ES-I3 (cell line): ENCODE measurements at regions not wholly inside any gene's neighbourhood (a gene's known extent, or its start where the extent isn't known, plus 50 kb on each side); places are given as distances from the start of the nearest gene placed in this dataset.
"Not testable (repeated sequence)": the region's sequence is repeated elsewhere in the genome, so short reads cannot be mapped to it uniquely, and the experiment has no call there.

ENCODE experiments used
- H3K36me3 ChIP-seq: 2 replicates; pipeline ENCODE4 v1.6.1; 2013; ENCODE audit warnings: mild to moderate bottlenecking, low read length, control low read depth, moderate library complexity; ENCODE audit not compliant: insufficient read depth
- H3K4me1 ChIP-seq: 2 replicates; pipeline ENCODE4 v1.6.1; 2013; ENCODE audit warnings: mild to moderate bottlenecking, control low read depth, low read length; ENCODE audit not compliant: insufficient read depth
- H3K9ac ChIP-seq: 2 replicates; pipeline ENCODE4 v1.6.1; 2013; ENCODE audit warnings: low read depth, mild to moderate bottlenecking, low read length, moderate library complexity
- H3K9me3 ChIP-seq: 2 replicates; pipeline ENCODE4 v1.6.1; 2013; ENCODE audit warnings: mild to moderate bottlenecking, low read length, moderate library complexity; ENCODE audit not compliant: control insufficient read depth, insufficient read depth

DNA sequence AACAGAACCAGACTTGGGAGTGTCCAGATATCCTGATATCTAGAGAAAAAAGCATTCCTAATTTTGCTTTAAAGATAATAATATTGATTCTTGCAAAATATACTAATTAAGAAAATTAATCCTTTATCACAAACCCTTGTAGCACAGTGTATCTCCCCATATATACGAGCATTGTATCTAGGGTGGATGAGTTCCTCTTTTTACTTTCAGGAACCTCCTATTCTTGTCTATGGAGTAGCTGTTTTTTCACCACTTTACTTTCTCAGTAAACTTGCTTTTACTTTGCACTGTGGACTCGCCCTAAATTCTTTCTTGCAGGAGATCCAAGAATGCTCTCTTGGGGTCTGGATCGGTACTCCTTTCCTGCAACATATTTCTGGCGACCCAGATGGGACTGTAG is 103.9 kb downstream of the GLUD2 start:
- 0 out of 2 replicates have a peak, but pooled peaks cover 3% of the 10 kb centered on the region for H3K4me1 ChIP-seq
- H3K9ac ChIP-seq, result no peak overlapping the region
- no peaks in the 10 kb centered on the region for H3K36me3 ChIP-seq
- no peaks in the 10 kb centered on the region for H3K9me3 ChIP-seq

DNA sequence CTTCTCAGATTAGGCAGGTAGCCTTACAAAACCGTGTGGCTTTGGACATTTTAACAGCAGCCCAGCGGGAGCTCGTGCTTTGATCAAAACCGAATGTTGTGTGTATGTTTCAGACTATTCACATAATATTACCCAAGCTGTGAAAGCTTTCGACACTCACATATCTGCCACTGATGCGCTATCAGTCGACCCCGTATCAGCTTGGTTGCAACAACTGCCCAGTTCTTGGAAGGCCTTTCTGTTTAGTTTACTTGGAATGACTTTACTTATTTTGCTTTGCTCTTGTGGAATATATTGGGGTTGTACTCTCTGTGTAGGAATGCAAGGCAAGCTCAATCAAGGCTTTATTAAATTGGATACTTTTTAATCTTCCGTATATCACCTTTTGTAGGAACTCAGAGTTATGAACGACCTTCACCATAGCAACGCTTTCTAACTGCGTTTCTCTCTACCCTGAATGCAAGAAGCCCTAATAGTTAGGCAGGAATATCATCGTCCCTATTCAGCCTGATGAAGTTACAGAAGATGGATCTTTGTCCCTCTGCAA is 107.5 kb downstream of the GLUD2 start:
- H3K4me1 ChIP-seq, result 0 out of 2 replicates have a peak, but pooled peaks cover 9% of the 10 kb centered on the region
- H3K9me3 ChIP-seq, result no peaks in the 10 kb centered on the region
- H3K9ac ChIP-seq, result no peak overlapping the region
- H3K36me3 ChIP-seq, result no peaks in the 10 kb centered on the region

- H3K9ac ChIP-seq, result no peak overlapping the region
Observed at GRCh38 chrX:121160987-121161386, 113.6 kb downstream of the GLUD2 start.

DNA sequence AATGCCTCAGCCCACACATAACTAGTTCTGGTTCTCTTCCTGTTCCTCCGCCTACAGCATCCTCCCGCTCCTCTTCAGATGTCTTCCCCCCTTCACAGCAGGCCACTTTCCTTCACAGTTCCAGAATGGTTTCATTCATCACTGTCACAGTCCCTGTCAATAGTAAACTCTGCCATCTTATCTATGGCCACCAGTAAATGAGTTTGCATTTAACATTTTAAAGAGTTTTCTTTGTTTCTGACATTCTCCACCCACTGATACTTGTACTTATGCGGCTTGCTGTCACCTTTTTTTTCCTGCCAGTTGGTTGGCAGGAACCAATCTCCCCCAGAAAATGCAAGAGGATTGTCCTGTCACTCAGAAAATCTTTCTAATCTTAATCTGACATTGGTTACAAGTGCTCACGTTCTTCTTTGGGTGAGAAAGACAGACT is 114.1 kb downstream of the GLUD2 start:
- Histone ChIP-seq H3K9ac (no peak overlapping the region), H3K4me1 (peaks cover 14% of the 10 kb centered on the region), H3K36me3 (no peaks in the 10 kb centered on the region), H3K9me3 (no peaks in the 10 kb centered on the region)

More at GRCh38 chrX:121160987-121161386, 113.6 kb downstream of the GLUD2 start:
- Histone ChIP-seq H3K9me3 (no peaks in the 10 kb centered on the region), H3K4me1 (peaks cover 14% of the 10 kb centered on the region), H3K36me3 (no peaks in the 10 kb centered on the region)

- H3K9ac ChIP-seq, result no peak overlapping the region
- no peaks in the 10 kb centered on the region for H3K9me3 ChIP-seq
- H3K4me1 ChIP-seq, result peaks cover 14% of the 10 kb centered on the region
- no peaks in the 10 kb centered on the region for H3K36me3 ChIP-seq
Observed at GRCh38 chrX:121163443-121163842, 116.0 kb downstream of the GLUD2 start.

DNA sequence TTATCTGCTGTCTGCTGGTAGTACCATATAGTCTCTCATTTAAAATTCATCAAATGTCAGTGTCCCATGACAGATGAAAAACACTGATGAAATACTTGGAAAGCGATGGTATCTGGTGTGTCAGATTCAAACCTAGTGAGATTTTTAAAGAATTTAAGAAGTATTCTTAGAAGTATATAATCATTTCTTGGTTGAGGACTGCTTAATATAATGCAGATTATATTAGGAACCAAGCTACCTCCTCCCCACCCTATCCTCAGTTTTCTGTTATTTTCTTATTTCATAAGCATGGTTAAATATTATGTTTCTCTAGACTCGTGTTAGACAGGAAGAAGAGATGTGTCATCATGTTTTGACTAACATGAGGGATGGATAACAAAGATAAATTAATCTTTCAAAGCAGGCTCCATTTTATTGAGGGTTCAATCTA is 118.5 kb downstream of the GLUD2 start:
- H3K4me1 ChIP-seq, result peaks cover 4% of the 10 kb centered on the region
- H3K36me3 ChIP-seq, result no peaks in the 10 kb centered on the region
- no peaks in the 10 kb centered on the region for H3K9me3 ChIP-seq
- no peak overlapping the region for H3K9ac ChIP-seq

- H3K36me3 ChIP-seq, result no peaks in the 10 kb centered on the region
- no peaks in the 10 kb centered on the region for H3K9me3 ChIP-seq
- H3K9ac ChIP-seq, result no peak overlapping the region
- no peaks in the 10 kb centered on the region for H3K4me1 ChIP-seq
Observed at GRCh38 chrX:121169099-121170035, 122.0 kb downstream of the GLUD2 start.

DNA sequence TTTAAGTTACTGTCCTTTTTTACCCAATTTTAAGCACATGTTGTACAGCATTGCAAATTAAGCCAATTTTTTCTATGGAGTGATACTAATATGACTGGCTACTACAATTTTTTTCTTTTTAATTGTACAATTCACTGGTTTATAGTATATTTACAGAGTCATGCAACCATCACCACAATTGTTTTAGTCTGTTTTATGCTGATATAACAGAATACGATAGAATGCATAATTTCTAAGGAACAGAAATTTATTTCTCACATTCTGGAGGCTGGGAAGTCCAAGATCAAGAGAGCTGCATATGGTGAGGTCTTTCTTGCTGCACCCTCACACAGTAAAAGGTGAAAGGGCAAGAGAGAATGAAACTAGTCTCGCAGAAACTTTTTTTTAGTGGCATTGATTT is 125.3 kb downstream of the GLUD2 start:
- H3K4me1 ChIP-seq, result no peaks in the 10 kb centered on the region
- no peak overlapping the region for H3K9ac ChIP-seq
- no peaks in the 10 kb centered on the region for H3K36me3 ChIP-seq
- no peaks in the 10 kb centered on the region for H3K9me3 ChIP-seq

DNA sequence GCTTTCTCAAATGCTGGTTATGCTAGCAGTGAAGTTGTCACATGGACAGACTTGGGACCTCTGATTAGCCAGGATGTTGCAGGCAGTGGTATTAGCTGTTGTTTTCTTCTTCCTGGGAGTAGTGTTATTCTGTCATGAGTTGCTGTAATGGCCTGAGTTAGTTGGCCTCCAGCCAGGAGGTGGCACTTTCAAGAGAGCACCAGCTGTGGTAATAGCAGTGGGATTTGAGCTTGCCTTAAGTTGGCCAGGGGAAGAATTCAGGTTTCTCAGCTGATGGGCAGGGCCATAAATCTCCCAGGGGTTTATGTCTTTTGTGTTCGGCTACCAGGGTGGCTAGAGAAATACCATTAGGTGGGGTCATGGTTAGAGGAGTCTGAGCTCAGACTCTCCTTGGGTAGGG is 132.6 kb downstream of the GLUD2 start:
- Histone ChIP-seq H3K9me3 (no peaks in the 10 kb centered on the region; the same call in 1 of the 2 replicates), H3K9ac (no peak overlapping the region), H3K4me1 (no peaks in the 10 kb centered on the region), H3K36me3 (no peaks in the 10 kb centered on the region)

GRCh38 chrX:121191779-121192178 is 144.4 kb downstream of the GLUD2 start:
- H3K4me1 ChIP-seq, result no peaks in the 10 kb centered on the region
- no peaks in the 10 kb centered on the region for H3K36me3 ChIP-seq
- no peak overlapping the region for H3K9ac ChIP-seq
- no peaks in the 10 kb centered on the region for H3K9me3 ChIP-seq

GRCh38 chrX:121195719-121196118 is 148.3 kb downstream of the GLUD2 start:
- no peaks in the 10 kb centered on the region for H3K9me3 ChIP-seq
- H3K4me1 ChIP-seq, result no peaks in the 10 kb centered on the region
- H3K36me3 ChIP-seq, result no peaks in the 10 kb centered on the region
- no peak overlapping the region for H3K9ac ChIP-seq

GRCh38 chrX:121196872-121197444 is 149.5 kb downstream of the GLUD2 start:
- H3K4me1 ChIP-seq, H3K36me3 ChIP-seq, H3K9me3 ChIP-seq, H3K9ac ChIP-seq: not testable (repeated sequence)

- Histone ChIP-seq H3K9me3 (no peaks in the 10 kb centered on the region), H3K4me1 (no peaks in the 10 kb centered on the region), H3K9ac (no peak overlapping the region), H3K36me3 (no peaks in the 10 kb centered on the region)
Observed at GRCh38 chrX:121208563-121208962, 161.2 kb downstream of the GLUD2 start.

DNA sequence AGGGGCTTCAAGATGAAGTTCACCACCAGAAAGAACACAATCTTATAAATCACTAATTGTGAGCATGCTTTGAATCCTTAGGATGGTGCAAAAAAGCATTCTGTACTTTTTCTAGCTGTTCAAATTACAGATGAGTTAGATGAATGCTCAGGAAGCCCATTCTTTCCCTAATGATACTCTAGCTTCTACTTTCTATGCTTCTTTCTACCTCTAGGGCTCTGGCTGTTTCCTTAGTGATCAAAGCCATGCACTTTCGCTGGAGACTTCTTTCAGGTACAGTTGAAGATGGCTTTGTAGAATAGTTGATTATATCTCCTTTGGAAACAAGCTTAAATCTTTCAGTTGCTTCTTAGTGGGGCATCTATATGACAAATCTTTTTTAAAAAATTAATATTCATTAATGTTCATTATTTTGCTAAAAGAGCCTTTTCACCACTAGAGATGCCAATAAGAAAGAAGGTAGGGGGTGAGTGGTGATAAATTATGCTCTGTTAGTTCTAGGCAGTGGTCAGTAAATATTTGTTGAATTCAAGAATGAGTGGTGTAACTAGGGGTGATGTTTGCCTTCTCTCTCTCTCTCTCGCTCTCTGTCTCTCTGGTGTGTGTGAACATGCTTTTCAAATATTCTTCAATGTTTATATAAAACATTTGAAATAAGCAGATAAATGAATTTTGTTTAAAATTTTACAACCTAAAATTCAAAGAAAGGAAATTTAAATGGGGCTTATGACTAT is 169.4 kb downstream of the GLUD2 start:
- no peaks in the 10 kb centered on the region for H3K36me3 ChIP-seq
- H3K9ac ChIP-seq, result no peak overlapping the region
- no peaks in the 10 kb centered on the region for H3K9me3 ChIP-seq
- H3K4me1 ChIP-seq, result no peaks in the 10 kb centered on the region
